B cell (primary cell): ENCODE measurements at regions not wholly inside any gene's neighbourhood (a gene's known extent, or its start where the extent isn't known, plus 50 kb on each side); places are given as distances from the start of the nearest gene placed in this dataset.

Experiments
- EZH2 ChIP-seq: IDR thresholded peaks from 2 replicates; pipeline ENCODE4 v1.6.1; 2012; ENCODE audit warnings: borderline replicate concordance, low read depth, mild to moderate bottlenecking, moderate library complexity, low read length; ENCODE audit not compliant: insufficient read depth, poor library complexity, severe bottlenecking
- TF ChIP-seq, protein P1 (sequence below): fragments of 200-600 bp; IDR thresholded peaks from one replicate; pipeline ENCODE4 v1.8.0; 2022; ENCODE audit warnings: antibody characterized with exemption, mild to moderate bottlenecking

DNA sequence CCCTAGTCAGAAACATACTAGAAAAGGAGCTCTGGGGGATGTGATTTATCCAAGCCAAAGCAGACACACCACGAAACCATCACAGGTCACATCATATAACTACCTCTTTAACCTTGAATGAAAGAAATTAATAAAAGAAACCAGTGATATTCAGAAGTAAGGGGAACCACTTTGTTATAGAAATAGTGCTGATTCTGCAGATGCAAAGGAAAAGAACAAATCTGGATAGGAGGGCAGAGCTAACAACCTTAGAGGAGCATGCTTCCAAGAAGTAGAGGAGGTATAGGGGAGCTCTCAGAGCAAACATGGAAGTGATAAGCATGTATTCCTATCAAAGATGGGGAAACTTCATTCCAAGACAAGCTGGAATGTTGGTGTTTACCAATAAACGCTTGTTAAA, 117.0 kb upstream of the MDM1 start:
- TF ChIP-seq, protein P1, sequence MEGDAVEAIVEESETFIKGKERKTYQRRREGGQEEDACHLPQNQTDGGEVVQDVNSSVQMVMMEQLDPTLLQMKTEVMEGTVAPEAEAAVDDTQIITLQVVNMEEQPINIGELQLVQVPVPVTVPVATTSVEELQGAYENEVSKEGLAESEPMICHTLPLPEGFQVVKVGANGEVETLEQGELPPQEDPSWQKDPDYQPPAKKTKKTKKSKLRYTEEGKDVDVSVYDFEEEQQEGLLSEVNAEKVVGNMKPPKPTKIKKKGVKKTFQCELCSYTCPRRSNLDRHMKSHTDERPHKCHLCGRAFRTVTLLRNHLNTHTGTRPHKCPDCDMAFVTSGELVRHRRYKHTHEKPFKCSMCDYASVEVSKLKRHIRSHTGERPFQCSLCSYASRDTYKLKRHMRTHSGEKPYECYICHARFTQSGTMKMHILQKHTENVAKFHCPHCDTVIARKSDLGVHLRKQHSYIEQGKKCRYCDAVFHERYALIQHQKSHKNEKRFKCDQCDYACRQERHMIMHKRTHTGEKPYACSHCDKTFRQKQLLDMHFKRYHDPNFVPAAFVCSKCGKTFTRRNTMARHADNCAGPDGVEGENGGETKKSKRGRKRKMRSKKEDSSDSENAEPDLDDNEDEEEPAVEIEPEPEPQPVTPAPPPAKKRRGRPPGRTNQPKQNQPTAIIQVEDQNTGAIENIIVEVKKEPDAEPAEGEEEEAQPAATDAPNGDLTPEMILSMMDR = no peak
- no peak for TF ChIP-seq EZH2
